ENCODE measurements at regions not wholly inside any gene's neighbourhood (a gene's known extent, or its start where the extent isn't known, plus 50 kb on each side); places are given as distances from the start of the nearest gene placed in this dataset.

- no peak for DNase-seq (ENCODE audit: low read depth in 1 of 2, low spot score in 1 of 2)
- no peaks in the 10 kb centered on the region for H3K27me3 ChIP-seq (ENCODE audit: insufficient read depth, poor library complexity, severe bottlenecking)
- no peak overlapping the region for H3K27ac ChIP-seq (replicated peaks)
- no peak overlapping the region for H3K4me3 ChIP-seq (replicated peaks; ENCODE audit: insufficient read depth, low read length)
- TF ChIP-seq POLR2AphosphoS5 (IDR thresholded peaks at IDR 0.05; ENCODE audit: low read depth) (no peak), SPI1 (IDR thresholded peaks at IDR 0.05; ENCODE audit: borderline replicate concordance, low read depth) (no peak), REST (IDR thresholded peaks at IDR 0.05; ENCODE audit: insufficient replicate concordance, low read depth) (no peak), GABPA (IDR thresholded peaks at IDR 0.05; ENCODE audit: low read depth) (no peak), CTCF (IDR thresholded peaks at IDR 0.05; ENCODE audit: insufficient read depth, low read length) (no peak)
Observed at GRCh38 chr9:124205686-124206352, 51.9 kb upstream of the NEK6 start.

- TF ChIP-seq POLR2AphosphoS5 (IDR thresholded peaks at IDR 0.05; ENCODE audit: low read depth) (no peak), SPI1 (IDR thresholded peaks at IDR 0.05; ENCODE audit: borderline replicate concordance, low read depth) (no peak), CTCF (IDR thresholded peaks at IDR 0.05; ENCODE audit: insufficient read depth, low read length) (no peak), GABPA (IDR thresholded peaks at IDR 0.05; ENCODE audit: low read depth) (no peak), REST (IDR thresholded peaks at IDR 0.05; ENCODE audit: insufficient replicate concordance, low read depth) (no peak)
- no peak for DNase-seq (ENCODE audit: low read depth in 1 of 2, low spot score in 1 of 2)
- Histone ChIP-seq H3K27ac (replicated peaks) (no peak overlapping the region), H3K27me3 (ENCODE audit: insufficient read depth, poor library complexity, severe bottlenecking) (no peaks in the 10 kb centered on the region), H3K4me3 (replicated peaks; ENCODE audit: insufficient read depth, low read length) (no peak overlapping the region)
Observed at GRCh38 chr9:124206391-124206790, 51.4 kb upstream of the NEK6 start.
